ENCODE measurements at regions not wholly inside any gene's neighbourhood (a gene's known extent, or its start where the extent isn't known, plus 50 kb on each side); places are given as distances from the start of the nearest gene placed in this dataset.

DNA sequence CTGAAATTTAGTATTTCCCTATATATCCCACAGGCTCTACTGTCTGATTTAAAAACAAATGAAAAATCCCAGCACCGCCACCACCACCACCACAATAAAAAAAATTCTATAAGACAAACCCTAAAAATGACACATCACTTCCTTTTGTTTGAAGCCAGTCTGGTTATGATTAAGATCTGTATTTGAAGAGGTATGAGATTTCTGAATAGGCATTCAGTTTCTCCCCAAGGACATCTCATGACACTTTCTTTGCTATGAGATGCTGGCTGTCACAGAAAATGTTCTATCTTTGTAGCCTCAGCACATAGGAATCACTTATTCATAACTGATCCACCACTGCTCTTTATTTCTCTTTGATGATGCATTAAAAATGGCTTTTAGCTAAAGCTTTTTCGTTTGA, 1071.0 kb downstream of the SLC6A15 start:
- BruUV-seq (replicated peaks), result no TSS peak
- Mint-ChIP-seq H3K36me3 (ENCODE audit: insufficient read depth, unreplicated experiment) (no peaks in the 10 kb centered on the region), H3K4me3 (ENCODE audit: low read depth, unreplicated experiment) (no peak overlapping the region), H3K9me3 (ENCODE audit: low read depth, unreplicated experiment) (no peaks in the 10 kb centered on the region), H3K4me1 (ENCODE audit: low read depth, unreplicated experiment) (no peaks in the 10 kb centered on the region), H3K27me3 (ENCODE audit: unreplicated experiment) (no peaks in the 10 kb centered on the region), H3K27ac (ENCODE audit: unreplicated experiment) (no peak overlapping the region)
- DNase-seq, result no peak
- CTCF ChIA-PET, result no interaction called here
- TF ChIP-seq, protein P1, sequence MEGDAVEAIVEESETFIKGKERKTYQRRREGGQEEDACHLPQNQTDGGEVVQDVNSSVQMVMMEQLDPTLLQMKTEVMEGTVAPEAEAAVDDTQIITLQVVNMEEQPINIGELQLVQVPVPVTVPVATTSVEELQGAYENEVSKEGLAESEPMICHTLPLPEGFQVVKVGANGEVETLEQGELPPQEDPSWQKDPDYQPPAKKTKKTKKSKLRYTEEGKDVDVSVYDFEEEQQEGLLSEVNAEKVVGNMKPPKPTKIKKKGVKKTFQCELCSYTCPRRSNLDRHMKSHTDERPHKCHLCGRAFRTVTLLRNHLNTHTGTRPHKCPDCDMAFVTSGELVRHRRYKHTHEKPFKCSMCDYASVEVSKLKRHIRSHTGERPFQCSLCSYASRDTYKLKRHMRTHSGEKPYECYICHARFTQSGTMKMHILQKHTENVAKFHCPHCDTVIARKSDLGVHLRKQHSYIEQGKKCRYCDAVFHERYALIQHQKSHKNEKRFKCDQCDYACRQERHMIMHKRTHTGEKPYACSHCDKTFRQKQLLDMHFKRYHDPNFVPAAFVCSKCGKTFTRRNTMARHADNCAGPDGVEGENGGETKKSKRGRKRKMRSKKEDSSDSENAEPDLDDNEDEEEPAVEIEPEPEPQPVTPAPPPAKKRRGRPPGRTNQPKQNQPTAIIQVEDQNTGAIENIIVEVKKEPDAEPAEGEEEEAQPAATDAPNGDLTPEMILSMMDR (IDR thresholded peaks at IDR 0.05; ENCODE audit: unreplicated experiment), result no peak
- intact Hi-C loops (cut with micrococcal nuclease; ENCODE audit: unreplicated experiment), result no loop called here

DNA sequence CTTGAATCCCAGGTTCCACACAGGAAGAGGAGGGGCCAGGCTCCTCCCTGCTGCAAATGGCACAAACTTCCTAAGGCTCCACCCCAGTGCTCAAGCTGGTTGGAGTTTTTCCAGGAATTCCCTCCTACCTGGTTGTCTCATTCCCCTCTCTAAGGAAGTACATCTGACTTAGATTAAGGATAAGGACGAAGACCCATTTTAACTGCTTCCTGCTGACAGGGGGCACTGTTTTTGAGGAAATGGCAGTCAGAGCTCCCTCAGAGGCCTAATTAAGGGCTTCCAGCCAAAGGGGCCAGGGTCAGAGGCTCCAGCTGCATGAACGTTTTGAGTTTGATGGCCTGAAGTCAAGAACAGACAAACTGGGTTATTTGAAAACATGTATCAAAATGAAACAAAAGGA, 1084.7 kb downstream of the SLC6A15 start:
- Mint-ChIP-seq H3K27ac (ENCODE audit: unreplicated experiment) (no peak overlapping the region), H3K27me3 (ENCODE audit: unreplicated experiment) (no peaks in the 10 kb centered on the region), H3K4me3 (ENCODE audit: low read depth, unreplicated experiment) (no peak overlapping the region), H3K4me1 (ENCODE audit: low read depth, unreplicated experiment) (peaks cover 8% of the 10 kb centered on the region), H3K9me3 (ENCODE audit: low read depth, unreplicated experiment) (peaks cover 3% of the 10 kb centered on the region), H3K36me3 (ENCODE audit: insufficient read depth, unreplicated experiment) (no peaks in the 10 kb centered on the region)
- DNase-seq, result no peak
- TF ChIP-seq, protein P1 (IDR thresholded peaks at IDR 0.05; ENCODE audit: unreplicated experiment), result no peak
- BruUV-seq (replicated peaks), result no TSS peak
- CTCF ChIA-PET, result no interaction called here
- intact Hi-C loops (cut with micrococcal nuclease; ENCODE audit: unreplicated experiment), result loop anchor here (2.0 to 5.0 kb wide), 2 partner anchors 569 to 674 kb away; no protein-coding TSS in a partner anchor

DNA sequence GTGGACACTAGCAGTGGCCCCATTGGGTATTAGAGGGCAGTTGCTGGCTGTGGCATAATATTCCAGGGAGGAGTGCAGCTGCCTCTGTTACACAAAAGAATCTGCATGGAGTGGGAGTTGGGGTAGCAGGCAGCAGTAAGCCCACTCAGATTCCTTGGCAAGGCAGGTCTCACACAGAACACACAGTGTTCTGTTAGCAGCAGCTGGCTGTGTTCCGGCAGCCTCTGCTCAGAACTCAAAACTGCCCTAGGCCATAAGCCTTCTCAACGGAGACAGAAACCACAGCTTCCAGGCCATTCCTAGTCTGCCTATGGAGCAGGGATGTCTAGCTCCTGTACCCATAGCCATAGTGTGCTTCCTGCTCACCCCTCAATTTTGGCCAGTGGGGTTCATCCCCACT, 1085.4 kb downstream of the SLC6A15 start:
- intact Hi-C loops (cut with micrococcal nuclease; ENCODE audit: unreplicated experiment), result loop anchor here (2.0 to 5.0 kb wide), 2 partner anchors 570 to 675 kb away; no protein-coding TSS in a partner anchor
- CTCF ChIA-PET, result no interaction called here

DNA sequence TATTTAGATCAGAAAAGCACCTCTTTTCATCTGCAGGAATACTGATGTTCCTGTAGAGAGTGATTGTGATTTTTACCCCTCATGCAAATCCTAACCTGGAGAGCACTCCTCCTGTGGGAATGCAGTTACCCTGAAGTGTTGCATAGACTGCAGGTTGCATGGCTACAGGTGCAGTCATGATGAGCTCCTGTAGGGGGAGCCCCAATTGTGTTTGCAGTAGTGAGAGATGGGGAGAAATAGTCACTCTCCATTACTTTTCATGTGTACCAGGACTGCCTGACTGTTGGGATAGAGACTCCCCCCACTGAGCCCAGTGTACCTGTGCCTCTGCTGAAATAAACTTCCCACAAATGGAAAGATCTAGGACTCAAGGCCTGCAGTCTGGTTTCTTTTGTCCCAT, 1086.5 kb downstream of the SLC6A15 start:
- CTCF ChIA-PET, result interaction anchor here (0.8 kb wide), 1 partner anchor 916 kb away, joined by 3 read pairs; no protein-coding TSS in a partner anchor
- H3K4me3 Mint-ChIP-seq (ENCODE audit: low read depth, unreplicated experiment), result no peak overlapping the region
- peaks cover 3% of the 10 kb centered on the region for H3K9me3 Mint-ChIP-seq (ENCODE audit: low read depth, unreplicated experiment)
- H3K27ac Mint-ChIP-seq (ENCODE audit: unreplicated experiment), result no peak overlapping the region
- TF ChIP-seq, protein P1 (IDR thresholded peaks at IDR 0.05; ENCODE audit: unreplicated experiment), result peak; percentile 50
- H3K36me3 Mint-ChIP-seq (ENCODE audit: insufficient read depth, unreplicated experiment), result no peaks in the 10 kb centered on the region
- peak; percentile 65 for DNase-seq
- no TSS peak for BruUV-seq (replicated peaks)
- H3K27me3 Mint-ChIP-seq (ENCODE audit: unreplicated experiment), result no peaks in the 10 kb centered on the region
- peaks cover 17% of the 10 kb centered on the region for H3K4me1 Mint-ChIP-seq (ENCODE audit: low read depth, unreplicated experiment)
- intact Hi-C loops (cut with micrococcal nuclease; ENCODE audit: unreplicated experiment), result loop anchor here (2.0 to 5.0 kb wide), 2 partner anchors 571 to 676 kb away; no protein-coding TSS in a partner anchor

More for the DNA sequence above, 1085.4 kb downstream of the SLC6A15 start:
- TF ChIP-seq, protein P1 (IDR thresholded peaks at IDR 0.05; ENCODE audit: unreplicated experiment), result no peak
- Mint-ChIP-seq H3K9me3 (ENCODE audit: low read depth, unreplicated experiment) (peaks cover 3% of the 10 kb centered on the region), H3K36me3 (ENCODE audit: insufficient read depth, unreplicated experiment) (no peaks in the 10 kb centered on the region), H3K27me3 (ENCODE audit: unreplicated experiment) (no peaks in the 10 kb centered on the region), H3K27ac (ENCODE audit: unreplicated experiment) (no peak overlapping the region), H3K4me1 (ENCODE audit: low read depth, unreplicated experiment) (peaks cover 8% of the 10 kb centered on the region), H3K4me3 (ENCODE audit: low read depth, unreplicated experiment) (no peak overlapping the region)
- no TSS peak for BruUV-seq (replicated peaks)
- DNase-seq, result no peak
